HEK293T (cell line): ENCODE measurements at regions not wholly inside any gene's neighbourhood (a gene's known extent, or its start where the extent isn't known, plus 50 kb on each side); places are given as distances from the start of the nearest gene placed in this dataset.

Experiments used
- FOXA1 ChIP-seq: fragments of 450-650 bp; IDR thresholded peaks from 2 replicates; pipeline ENCODE4 v1.6.1; 2016; ENCODE audit warnings: mild to moderate bottlenecking
- SP1 ChIP-seq: fragments of 450-650 bp; IDR thresholded peaks from 2 replicates; pipeline ENCODE4 v1.6.1; 2017

DNA sequence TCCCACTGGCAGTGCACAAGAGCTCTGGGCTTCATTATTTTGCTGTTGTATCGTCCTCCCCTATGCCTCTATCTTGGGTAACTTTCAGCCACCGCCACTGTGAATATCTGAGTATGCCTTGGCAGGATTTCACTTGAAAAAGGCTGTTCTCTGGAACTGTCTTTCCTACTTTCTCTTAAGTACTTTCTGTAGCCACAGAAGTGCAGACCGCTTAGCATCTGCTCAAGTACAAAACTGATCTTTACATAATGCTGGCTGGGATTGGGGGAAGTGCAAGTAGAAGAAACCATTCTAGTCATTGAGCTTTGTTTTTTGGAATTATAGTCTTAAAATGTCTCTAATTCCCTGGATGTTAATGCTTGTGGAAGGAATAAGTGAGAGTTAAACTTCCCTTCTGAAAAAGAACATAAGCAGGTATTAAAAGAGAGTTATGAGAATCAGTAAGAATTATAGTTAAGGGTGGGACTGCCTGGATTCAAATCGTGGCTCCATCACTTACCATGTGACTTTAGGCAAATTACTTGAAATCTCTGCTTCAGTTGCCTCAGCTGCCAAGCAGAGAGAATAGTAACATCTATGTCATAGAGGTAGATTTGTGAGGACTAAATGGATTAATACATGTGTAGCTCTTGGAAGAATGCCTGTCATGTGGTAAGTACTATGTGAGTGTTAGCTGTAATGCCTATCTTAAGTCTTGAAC is 77.5 kb downstream of the MID1IP1 start:
- TF ChIP-seq SP1: no peak
- no peak for TF ChIP-seq FOXA1
